Neuronal stem cell (in vitro differentiated cells): ENCODE measurements at regions not wholly inside any gene's neighbourhood (a gene's known extent, or its start where the extent isn't known, plus 50 kb on each side); places are given as distances from the start of the nearest gene placed in this dataset.

Experiments used
- DNase-seq: peaks from one replicate; pipeline ENCODE4 v3.0.0-alpha.2; 2013; ENCODE audit warnings: low spot score
- H2AFZ ChIP-seq: one replicate; pipeline ENCODE4 v1.6.1; 2013; ENCODE audit warnings: mild to moderate bottlenecking, low read length, inconsistent platforms
- H2AK5ac ChIP-seq: 2 replicates; pipeline ENCODE4 v1.6.1; 2013; ENCODE audit warnings: low read depth, mild to moderate bottlenecking, inconsistent platforms, low read length, moderate library complexity, mixed read lengths
- H2BK120ac ChIP-seq: 2 replicates; pipeline ENCODE4 v1.6.1; 2013; ENCODE audit warnings: low read depth, mild to moderate bottlenecking, inconsistent platforms, low read length, moderate library complexity, mixed read lengths
- H2BK12ac ChIP-seq: one replicate; pipeline ENCODE4 v1.6.1; 2013; ENCODE audit warnings: low read length, inconsistent platforms
- H2BK15ac ChIP-seq: 2 replicates; pipeline ENCODE4 v1.6.1; 2013; ENCODE audit warnings: mild to moderate bottlenecking, low read length, inconsistent platforms, mixed read lengths
- H2BK5ac ChIP-seq: one replicate; pipeline ENCODE4 v1.6.1; 2013; ENCODE audit warnings: inconsistent platforms, mild to moderate bottlenecking, low read length, moderate library complexity
- H3K14ac ChIP-seq: one replicate; pipeline ENCODE4 v1.6.1; 2013; ENCODE audit warnings: low read length, inconsistent platforms
- H3K18ac ChIP-seq: 2 replicates; pipeline ENCODE4 v1.6.1; 2013; ENCODE audit warnings: low read length, inconsistent platforms
- H3K23ac ChIP-seq: 2 replicates; pipeline ENCODE4 v1.6.1; 2013; ENCODE audit warnings: low read depth, mild to moderate bottlenecking, mixed read lengths, low read length, inconsistent platforms; ENCODE audit not compliant: poor library complexity
- H3K27ac ChIP-seq: replicated peaks from 3 replicates; pipeline ENCODE4 v1.5.1; 2013; ENCODE audit warnings: low read length, inconsistent platforms
- H3K27me3 ChIP-seq, 3 experiments: 2 replicates each; pipeline ENCODE4 v1.6.1; 2013; ENCODE audit warnings: low read length in 3 of 3, mild to moderate bottlenecking in 2 of 3, inconsistent platforms in 1 of 3, low read depth in 1 of 3, mixed read lengths in 1 of 3, moderate library complexity in 1 of 3; ENCODE audit not compliant: control insufficient read depth in 3 of 3, insufficient read depth in 3 of 3
- H3K36me3 ChIP-seq, 2 donors: replicated peaks in 1 of 2; 2 replicates each; pipeline ENCODE4 v1.6.1; 2013; ENCODE audit warnings: low read length in 2 of 2; ENCODE audit not compliant: control insufficient read depth in 2 of 2, insufficient read depth in 2 of 2
- H3K4ac ChIP-seq: 2 replicates; pipeline ENCODE4 v1.6.1; 2013; ENCODE audit warnings: inconsistent platforms, mild to moderate bottlenecking, low read length, moderate library complexity
- H3K4me1 ChIP-seq, 2 donors: 1 replicate in 1 of 2; 2 replicates in 1 of 2; pipeline ENCODE4 v1.6.1; 2013; ENCODE audit warnings: low read length in 2 of 2, low read depth in 1 of 2; ENCODE audit not compliant: control insufficient read depth in 2 of 2, insufficient read depth in 1 of 2
- H3K4me2 ChIP-seq: one replicate; pipeline ENCODE4 v1.6.1; 2013; ENCODE audit warnings: mild to moderate bottlenecking, low read length, inconsistent platforms; ENCODE audit not compliant: insufficient read depth, poor library complexity, severe bottlenecking
- H3K4me3 ChIP-seq, 2 donors: 2 replicates each; pipeline ENCODE4 v1.5.1; 2013; ENCODE audit warnings: low read length in 2 of 2, mild to moderate bottlenecking in 2 of 2, inconsistent platforms in 1 of 2, moderate library complexity in 1 of 2
- H3K79me1 ChIP-seq: one replicate; pipeline ENCODE4 v1.6.1; 2013; ENCODE audit warnings: low read depth, mild to moderate bottlenecking, inconsistent platforms, low read length, moderate library complexity
- H3K9ac ChIP-seq: one replicate; pipeline ENCODE4 v1.6.1; 2013; ENCODE audit warnings: mild to moderate bottlenecking, low read depth, low read length, inconsistent platforms; ENCODE audit not compliant: poor library complexity
- H3K9me3 ChIP-seq, 2 donors: replicated peaks in 1 of 2; 2 replicates each; pipeline versions ENCODE3 to v1.6.1; 2013; ENCODE audit warnings: low read length in 2 of 2, mild to moderate bottlenecking in 2 of 2, inconsistent platforms in 1 of 2, low read depth in 1 of 2, mixed read lengths in 1 of 2, moderate library complexity in 1 of 2; ENCODE audit not compliant: control insufficient read depth in 2 of 2, insufficient read depth in 1 of 2
- H4K8ac ChIP-seq: one replicate; pipeline ENCODE4 v1.6.1; 2013; ENCODE audit warnings: low read depth, mild to moderate bottlenecking, inconsistent platforms, low read length, moderate library complexity
- H4K91ac ChIP-seq: one replicate; pipeline ENCODE4 v1.6.1; 2013; ENCODE audit warnings: low read length, low read depth, mild to moderate bottlenecking, inconsistent platforms; ENCODE audit not compliant: poor library complexity
- WGBS, 2 donors: extraction: QIAGEN DNeasy Blood & Tissue Kit; methylation state at CpG; one replicate each; pipeline ENCODE4 v1.1.7; 2013; ENCODE audit warnings: missing lambda C conversion rate in 2 of 2, mixed read lengths in 1 of 2; ENCODE audit not compliant: insufficient read length in 2 of 2, insufficient replicate concordance in 1 of 2; ENCODE audit errors: extremely low coverage in 2 of 2; 5-methylcytosine and 5-hydroxymethylcytosine counted together

DNA sequence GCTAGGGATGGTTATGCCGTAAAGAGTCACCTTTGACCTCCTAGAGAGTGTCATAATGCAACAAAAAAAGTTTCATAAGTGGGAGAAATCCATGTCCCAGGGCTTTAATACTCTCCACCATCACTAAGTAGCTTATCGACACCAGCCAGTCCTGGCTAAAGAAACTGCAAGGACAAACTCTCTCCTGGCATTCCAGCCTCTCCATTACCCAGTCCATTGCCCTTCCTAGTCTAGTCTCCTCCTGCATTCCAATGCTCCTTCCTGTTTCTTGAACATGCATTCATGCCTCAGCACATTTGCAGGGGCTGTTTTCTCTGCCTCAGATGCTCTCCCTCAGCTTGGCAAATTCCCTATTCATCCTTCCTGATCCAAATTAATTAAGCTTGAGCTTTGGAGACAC, 364.1 kb downstream of the BRINP1 start:
- no peak overlapping the region for H3K18ac ChIP-seq
- H2BK12ac ChIP-seq: no peak overlapping the region
- no peak overlapping the region for H3K4me3 ChIP-seq
- no peak overlapping the region for H3K4ac ChIP-seq
- H3K27me3 ChIP-seq: no peaks in the 10 kb centered on the region
- H2BK120ac ChIP-seq: no peak overlapping the region
- no CpG with 5 or more reads among the region's 2 CpGs for WGBS, 2 donors
- no peaks in the 10 kb centered on the region for H3K36me3 ChIP-seq
- peaks cover 0 to 3% of the 10 kb centered on the region in 2 donors for H3K4me1 ChIP-seq
- no peak overlapping the region for H4K91ac ChIP-seq
- peak; percentile 24 for DNase-seq
- no peak overlapping the region for H3K23ac ChIP-seq
- H2BK15ac ChIP-seq: no peak overlapping the region
- no peak overlapping the region for H2BK5ac ChIP-seq
- H3K14ac ChIP-seq: no peak overlapping the region
- H3K79me1 ChIP-seq: no peaks in the 10 kb centered on the region
- H2AK5ac ChIP-seq: no peak overlapping the region
- no peak overlapping the region for H3K27ac ChIP-seq
- H2AFZ ChIP-seq: no peak overlapping the region
- no peaks in the 10 kb centered on the region for H3K9me3 ChIP-seq
- H3K4me2 ChIP-seq: no peak overlapping the region
- no peak overlapping the region for H4K8ac ChIP-seq
- no peak overlapping the region for H3K9ac ChIP-seq

DNA sequence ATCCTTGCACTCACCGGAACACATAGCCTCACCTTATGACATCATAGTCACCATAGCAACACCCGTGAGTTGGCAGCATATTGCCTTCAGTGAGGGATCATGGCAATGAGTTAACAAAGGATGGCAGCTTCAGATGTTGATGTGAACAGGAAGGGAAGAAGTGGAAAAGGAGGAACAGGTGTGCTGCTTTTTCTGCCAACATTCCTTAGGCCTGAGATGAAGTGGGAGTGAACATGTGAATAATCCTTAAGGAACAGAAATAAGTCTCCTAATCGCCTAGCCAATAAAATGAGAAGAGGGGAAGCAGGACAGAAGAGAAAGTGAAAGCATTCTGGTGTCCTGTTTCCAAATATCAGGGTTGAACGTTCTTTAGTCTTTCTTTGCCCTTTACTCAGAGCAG, 360.0 kb downstream of the BRINP1 start:
- Histone ChIP-seq H2BK15ac (no peak overlapping the region), H3K27me3 (no peaks in the 10 kb centered on the region), H3K36me3 (no peaks in the 10 kb centered on the region), H2BK5ac (no peak overlapping the region), H3K4me1 (peaks cover 0 to 7% of the 10 kb centered on the region in 2 donors), H3K18ac (no peak overlapping the region), H2AFZ (no peak overlapping the region), H3K14ac (no peak overlapping the region), H3K79me1 (no peaks in the 10 kb centered on the region), H3K23ac (no peak overlapping the region), H3K27ac (no peak overlapping the region), H2AK5ac (no peak overlapping the region), H2BK120ac (no peak overlapping the region), H3K4ac (no peak overlapping the region), H3K4me2 (no peak overlapping the region), H4K91ac (no peak overlapping the region), H4K8ac (no peak overlapping the region), H3K4me3 (no peak overlapping the region), H2BK12ac (no peak overlapping the region), H3K9ac (no peak overlapping the region), H3K9me3 (no peaks in the 10 kb centered on the region)
- DNase-seq: no peak
- no CpG with 5 or more reads among the region's 4 CpGs for WGBS, 2 donors

DNA sequence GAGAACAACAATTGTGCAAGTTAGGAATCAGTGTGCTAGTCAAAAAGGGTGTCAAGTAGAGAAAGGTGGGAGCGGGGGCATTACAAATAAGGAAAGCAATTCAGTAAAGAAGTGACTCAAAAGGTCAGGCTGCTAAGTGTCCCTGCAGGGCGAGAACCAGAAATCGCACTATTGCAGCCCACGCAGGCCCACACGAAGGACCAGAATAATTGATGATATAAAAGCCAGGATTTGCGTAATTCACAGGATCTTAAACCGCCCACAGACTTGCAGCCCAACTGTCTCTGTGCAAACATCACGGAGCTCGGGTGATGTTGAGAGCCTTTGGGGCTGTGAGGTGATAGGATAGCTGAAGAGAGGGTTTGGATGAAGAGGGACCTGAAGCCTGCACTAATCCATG, 349.0 kb downstream of the BRINP1 start:
- Histone ChIP-seq H2AFZ (no peak overlapping the region), H2AK5ac (no peak overlapping the region), H3K23ac (no peak overlapping the region), H2BK120ac (no peak overlapping the region), H3K4me2 (no peak overlapping the region), H4K8ac (no peak overlapping the region), H3K4me3 (no peak overlapping the region), H3K27me3 (no peaks in the 10 kb centered on the region), H2BK15ac (no peak overlapping the region), H3K18ac (no peak overlapping the region), H4K91ac (no peak overlapping the region), H3K9ac (no peak overlapping the region), H3K14ac (no peak overlapping the region), H3K4ac (no peak overlapping the region), H3K4me1 (peaks cover 0 to 14% of the 10 kb centered on the region in 2 donors), H3K9me3 (no peaks in the 10 kb centered on the region), H3K36me3 (no peaks in the 10 kb centered on the region), H3K27ac (peak overlapping the region; percentile 35), H2BK12ac (no peak overlapping the region), H2BK5ac (no peak overlapping the region), H3K79me1 (no peaks in the 10 kb centered on the region)
- WGBS, 2 donors: no CpG with 5 or more reads among the region's 9 CpGs
- no peak for DNase-seq

DNA sequence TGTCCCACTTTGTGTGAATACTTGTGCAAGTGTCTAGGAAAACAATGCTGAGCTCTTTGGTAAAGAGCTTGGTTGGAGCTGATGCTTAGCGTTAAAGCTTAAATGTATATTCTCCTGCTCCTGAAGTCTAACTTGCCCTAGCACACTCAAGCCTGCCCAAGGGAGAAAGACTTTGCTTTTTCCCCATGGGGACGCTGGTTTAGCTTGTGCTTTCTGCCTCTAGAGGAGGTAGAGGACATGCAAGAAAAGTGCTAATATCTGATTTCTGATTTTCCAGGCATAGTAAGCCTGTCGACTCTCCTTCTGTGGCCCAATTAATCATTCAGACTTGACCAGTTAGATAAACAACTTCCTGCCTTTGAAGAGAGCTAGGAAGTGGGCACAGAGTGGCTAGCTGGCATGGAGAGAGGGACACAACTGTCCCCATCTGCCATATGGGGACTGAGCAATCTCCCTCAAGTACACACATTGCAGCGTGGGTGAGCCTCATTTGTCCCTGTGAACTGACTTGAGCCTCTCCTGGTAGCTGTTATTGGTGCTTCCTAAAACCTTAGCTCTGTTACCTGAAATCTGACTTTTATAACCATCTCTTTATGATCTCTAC, 348.4 kb downstream of the BRINP1 start:
- H2AFZ ChIP-seq: no peak overlapping the region
- no peak overlapping the region for H2AK5ac ChIP-seq
- H3K9ac ChIP-seq: no peak overlapping the region
- no peak overlapping the region for H3K18ac ChIP-seq
- H3K23ac ChIP-seq: no peak overlapping the region
- H3K4ac ChIP-seq: no peak overlapping the region
- no peaks in the 10 kb centered on the region for H3K36me3 ChIP-seq
- H3K27ac ChIP-seq: peak overlapping the region; percentile 35
- no peak overlapping the region for H2BK12ac ChIP-seq
- H3K4me2 ChIP-seq: no peak overlapping the region
- H3K9me3 ChIP-seq: no peaks in the 10 kb centered on the region
- no peak overlapping the region for H4K91ac ChIP-seq
- H4K8ac ChIP-seq: no peak overlapping the region
- DNase-seq: no peak
- no peak overlapping the region for H2BK120ac ChIP-seq
- H2BK5ac ChIP-seq: no peak overlapping the region
- peaks cover 0 to 14% of the 10 kb centered on the region in 2 donors for H3K4me1 ChIP-seq
- no peaks in the 10 kb centered on the region for H3K79me1 ChIP-seq
- no peak overlapping the region for H2BK15ac ChIP-seq
- H3K4me3 ChIP-seq: no peak overlapping the region
- no peak overlapping the region for H3K14ac ChIP-seq
- no CpG with 5 or more reads among the region's 4 CpGs for WGBS, 2 donors
- no peaks in the 10 kb centered on the region for H3K27me3 ChIP-seq
